NCI-H226 (cell line): ENCODE measurements at regions not wholly inside any gene's neighbourhood (a gene's known extent, or its start where the extent isn't known, plus 50 kb on each side); places are given as distances from the start of the nearest gene placed in this dataset.
A peak's percentile ranks its signal among the peaks of the same experiment; 100 is the strongest.
"Not testable (repeated sequence)": the region's sequence is repeated elsewhere in the genome, so short reads cannot be mapped to it uniquely, and the experiment has no call there.

Experiments
- DNase-seq: peaks from one replicate; pipeline ENCODE4 v3.0.0-alpha.2; 2015

DNA sequence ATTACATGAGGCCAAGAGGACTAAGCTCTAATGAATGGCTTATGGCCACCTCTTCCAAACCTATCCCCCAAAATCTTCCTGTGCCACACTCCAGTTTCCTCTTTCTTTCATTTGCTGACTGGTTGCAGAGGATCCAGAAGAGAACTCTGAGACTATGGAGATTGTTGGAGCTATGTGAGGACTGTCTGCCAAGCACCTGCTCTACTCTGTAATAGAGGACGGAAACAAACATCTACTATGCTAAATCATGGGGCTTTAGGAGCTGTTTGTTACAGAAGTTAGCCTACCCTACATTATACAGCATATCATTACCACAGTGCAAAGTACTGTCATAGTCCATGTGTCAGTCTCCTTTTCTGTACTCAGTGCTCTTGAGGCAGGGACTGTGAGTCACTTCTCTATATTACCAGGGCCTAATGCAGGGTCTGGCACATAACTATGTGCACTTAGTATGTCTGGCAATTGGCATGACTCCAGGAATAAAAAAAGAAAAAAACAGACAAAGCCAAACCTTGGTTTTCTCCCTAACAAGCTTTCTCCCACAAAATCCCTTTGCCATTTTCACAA lies 95.1 kb downstream of the RPAP3 start:
- no peak for DNase-seq

DNA sequence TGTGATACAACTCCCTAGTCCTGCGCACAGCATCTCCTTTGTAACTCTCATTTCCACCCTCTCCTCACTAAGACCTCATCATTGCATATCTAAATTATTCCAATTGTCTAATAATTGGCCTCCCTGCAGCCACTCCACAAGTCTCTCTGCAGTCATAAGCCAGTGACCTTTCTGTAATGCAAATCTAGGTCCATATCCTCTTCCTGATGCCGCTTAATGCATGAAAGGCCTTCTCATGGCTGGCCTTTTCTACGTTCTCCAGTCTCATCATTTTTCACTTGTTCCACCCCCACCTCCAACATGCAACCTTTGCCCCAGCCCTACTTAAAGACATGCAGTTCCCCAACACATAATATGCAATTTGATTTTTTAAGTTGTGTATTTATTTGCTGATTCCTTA lies 96.0 kb downstream of the RPAP3 start:
- no peak for DNase-seq

DNA sequence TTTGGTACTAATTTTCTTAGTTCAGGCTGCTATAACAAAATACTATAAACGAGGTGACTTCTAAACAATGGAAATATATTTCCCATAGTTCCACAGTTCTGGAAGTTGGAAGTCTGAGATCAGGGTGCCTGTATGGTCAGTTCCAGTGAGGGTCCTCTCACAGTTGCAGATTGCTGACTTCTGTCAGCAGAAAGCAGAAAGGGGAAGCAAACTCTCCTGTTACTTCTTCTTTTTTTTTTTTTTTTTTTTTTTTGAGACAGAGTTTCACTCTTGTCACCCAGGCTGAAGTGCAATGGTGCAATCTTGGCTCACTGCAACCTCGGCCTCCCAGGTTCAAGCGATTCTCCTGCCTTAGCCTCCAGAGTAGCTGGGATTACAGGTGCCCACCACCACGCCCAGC lies 97.2 kb downstream of the RPAP3 start:
- DNase-seq = not testable (repeated sequence)

DNA sequence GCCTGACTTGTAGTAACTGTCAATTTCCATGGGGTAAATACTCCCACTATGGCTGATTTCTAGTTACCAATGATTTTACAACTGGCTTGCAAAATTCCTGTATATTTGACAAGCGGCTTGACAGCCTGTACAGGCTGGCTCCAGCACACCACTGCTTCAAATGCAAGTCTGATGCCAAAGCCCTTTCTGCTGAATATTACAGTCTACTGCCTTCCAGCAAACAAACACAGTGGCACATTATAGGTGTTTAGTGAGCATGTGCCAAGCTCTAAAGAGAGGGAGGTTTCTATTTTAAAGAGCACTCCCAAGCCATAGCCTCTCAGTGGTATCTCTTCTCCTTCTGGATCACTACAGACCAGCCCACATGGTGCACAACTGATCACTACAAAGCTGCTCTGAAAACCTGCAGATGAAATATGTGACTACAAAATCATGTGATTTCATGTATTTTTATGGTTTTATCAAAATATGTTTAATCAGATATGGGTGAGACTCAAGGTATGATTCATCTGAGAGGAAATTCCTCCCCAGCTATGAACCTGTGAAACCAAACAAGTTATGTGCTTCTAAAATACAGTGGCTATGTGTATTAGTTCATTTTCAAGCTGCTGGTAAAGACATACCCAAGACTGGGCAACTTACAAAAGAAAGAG lies 101.5 kb downstream of the RPAP3 start:
- DNase-seq = peak; percentile 71

DNA sequence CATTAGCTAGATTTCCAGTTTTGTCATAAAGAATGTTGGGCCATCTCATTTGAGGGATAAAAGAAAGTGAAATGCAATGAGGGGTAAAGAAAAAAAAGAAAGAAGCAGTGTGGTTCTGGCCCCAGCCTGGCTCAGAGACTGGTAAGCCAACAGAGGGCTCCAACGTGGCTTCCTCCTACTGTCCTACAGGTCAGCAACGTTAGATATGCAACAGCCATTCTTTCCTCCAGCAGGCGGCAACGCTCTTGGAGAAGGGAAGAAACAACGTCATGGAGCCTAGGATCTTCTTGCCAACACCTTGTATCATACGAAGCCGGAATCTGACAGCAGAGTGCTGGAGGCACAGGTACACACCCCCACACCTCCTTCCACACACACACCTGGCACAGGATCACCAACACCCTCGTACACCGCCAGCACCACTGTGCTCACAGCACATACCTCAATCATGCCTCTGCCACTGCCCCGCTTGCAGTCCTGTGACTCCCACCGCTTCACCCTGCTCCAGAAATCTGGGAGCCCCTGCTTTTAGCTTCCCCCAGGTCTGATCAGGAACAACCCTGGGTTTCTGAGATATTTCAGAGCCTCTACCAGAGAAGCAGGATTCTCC lies 102.8 kb downstream of the RPAP3 start:
- no peak for DNase-seq

DNA sequence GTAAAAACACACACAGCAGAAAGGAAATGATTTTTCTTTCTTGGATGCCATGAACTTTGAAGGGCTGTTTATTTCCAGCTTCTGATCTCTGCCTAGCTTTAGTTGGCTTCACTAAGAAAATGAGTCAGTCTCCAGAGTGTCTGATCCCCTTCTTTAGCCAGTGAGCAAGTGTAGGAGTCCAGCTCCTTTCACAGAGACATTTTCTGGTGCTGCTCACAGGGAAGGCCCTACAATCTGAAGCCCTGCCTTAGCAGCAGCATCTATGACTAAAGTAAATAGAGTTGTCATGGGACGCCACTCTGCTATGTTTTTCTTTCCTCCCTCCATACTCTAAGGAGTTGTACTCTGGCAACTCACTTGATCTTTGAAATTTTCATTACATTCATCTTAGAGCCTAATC lies 103.5 kb downstream of the RPAP3 start:
- DNase-seq = peak; percentile 76

DNA sequence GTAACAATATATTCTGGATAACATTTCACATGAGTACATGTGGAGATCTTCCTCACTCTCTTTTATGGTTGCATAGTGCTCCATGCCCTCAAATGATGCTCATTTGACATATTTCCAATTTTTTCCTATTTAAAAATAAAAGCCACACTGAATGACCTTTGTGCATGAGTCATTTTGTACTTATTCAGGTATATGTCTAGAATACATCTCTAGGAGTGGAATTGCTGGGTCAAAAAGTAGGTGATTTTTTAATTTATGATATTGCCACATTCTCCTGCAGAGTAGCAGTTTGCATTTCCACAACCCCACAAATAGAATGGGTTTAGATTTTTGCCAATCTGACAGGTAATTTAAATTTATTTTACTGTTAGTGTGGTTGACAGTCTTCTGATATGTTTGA lies 104.8 kb downstream of the RPAP3 start:
- no peak for DNase-seq

DNA sequence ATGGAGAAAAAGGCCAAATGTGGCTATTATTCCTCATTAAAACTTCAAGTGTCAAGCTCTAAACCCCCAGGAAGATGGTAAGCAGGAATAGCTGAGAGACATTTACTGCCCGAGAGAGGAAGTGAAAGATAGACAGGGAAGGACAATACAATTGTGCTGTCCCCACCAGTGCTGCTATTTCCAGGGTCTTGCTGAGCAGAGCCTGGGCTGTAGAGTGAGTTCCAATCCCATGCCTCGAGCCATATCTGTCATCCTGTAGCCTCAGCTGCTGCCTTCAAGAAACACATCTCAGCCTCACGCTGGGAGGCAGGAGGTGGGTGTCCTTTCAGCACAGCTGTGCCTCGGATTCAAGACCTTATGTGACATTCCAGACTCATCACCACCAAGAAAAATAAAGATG lies 114.0 kb downstream of the RPAP3 start:
- no peak for DNase-seq

DNA sequence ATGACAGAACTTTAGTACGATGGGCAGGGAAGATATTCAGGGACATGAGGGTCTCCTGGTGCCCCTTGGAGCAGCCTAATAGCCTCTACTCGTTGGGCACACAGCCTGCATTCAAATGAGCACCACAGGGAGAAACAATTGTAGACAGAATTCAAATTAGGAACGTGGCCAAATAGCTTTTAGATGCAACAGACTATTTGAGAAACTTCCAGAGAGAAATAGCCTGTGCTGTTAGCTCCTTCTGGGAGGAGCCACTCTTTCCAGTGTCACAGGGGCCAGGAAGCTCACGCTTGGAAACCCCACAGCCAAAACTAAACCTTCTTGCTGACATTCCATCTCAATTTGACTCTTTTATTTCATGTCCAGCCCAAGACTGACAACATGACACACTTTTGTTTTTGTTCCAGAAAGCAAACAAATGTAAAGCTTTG lies 114.5 kb downstream of the RPAP3 start:
- no peak for DNase-seq

DNA sequence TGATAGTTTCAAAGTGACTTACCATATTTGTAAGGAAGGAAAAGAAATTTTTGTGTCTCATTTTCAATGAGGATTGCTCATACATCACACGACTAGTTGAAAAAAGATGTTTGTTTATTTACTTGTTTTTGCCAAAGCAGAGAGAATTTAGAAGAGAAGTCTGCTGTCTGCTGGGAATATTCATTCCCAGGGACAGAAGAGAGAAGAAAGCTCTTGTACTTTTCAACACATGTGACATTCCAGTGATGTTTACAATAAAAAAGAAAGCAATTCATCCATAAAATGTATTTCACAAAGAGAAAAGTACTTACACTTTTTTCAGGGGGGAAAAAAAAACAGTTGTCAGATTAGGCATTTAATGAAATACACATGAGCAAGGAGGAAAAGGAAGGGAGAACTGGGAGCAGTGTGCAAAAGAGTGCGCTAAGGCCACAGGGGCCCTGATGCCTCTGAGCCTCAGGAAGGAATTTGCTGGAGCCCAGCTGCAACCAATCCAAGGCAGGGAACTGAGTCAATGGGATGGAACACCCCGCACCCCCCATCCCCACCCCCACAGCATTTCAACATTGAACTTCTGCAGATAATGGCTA lies 115.0 kb downstream of the RPAP3 start:
- no peak for DNase-seq

DNA sequence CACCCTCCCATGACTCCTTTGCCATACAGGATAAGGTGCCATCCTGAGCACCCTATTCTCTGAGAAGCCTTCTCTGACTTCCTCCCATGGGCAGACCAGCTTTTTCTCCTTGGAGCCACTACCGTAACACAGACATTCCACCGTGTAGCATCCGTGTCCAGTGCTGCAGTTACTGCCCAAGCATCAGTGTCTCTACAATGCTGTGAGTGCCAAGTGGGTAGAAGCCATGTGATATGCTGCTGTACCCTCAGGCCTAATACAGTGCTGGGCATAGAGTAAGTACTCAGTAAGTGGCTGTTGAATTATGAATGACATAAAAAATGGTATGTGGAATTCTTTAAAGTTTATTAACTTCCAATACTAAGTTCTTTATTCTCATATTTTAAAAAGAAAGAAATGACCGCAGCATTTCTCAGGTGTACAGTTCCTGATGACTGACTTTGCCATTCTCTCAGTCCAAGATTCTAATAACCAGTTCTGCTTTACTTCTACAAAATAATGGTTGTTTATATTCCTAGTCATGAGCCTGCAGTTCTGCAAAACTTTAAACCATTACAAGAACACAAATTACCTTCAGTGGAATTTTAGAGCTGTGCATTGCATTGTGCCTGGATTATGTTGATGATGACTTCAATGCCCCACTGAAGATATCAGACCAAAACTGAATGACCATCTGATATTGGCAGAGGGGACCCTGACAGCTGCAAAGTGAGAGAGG lies 118.7 kb downstream of the RPAP3 start:
- no peak for DNase-seq

DNA sequence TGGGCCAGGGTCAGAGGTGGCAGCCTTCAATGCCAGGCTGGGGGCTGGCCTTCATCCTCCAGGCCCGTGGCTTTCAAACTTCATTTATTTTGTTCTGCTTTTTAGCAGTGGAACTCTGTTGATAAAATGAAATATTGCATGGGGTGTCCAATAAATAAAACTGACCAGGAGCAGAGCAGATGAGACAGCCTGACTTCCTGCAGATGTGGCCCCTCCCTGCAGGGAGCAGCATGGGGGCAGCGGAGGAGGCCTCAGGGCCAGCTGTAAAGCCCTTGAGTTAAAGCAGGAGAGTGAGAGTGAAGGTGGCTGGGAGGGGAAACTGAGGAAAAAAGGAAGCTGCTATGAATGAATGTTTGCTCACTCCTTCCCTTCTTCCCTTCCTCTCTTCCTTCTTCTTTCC lies 120.3 kb downstream of the RPAP3 start:
- no peak for DNase-seq

DNA sequence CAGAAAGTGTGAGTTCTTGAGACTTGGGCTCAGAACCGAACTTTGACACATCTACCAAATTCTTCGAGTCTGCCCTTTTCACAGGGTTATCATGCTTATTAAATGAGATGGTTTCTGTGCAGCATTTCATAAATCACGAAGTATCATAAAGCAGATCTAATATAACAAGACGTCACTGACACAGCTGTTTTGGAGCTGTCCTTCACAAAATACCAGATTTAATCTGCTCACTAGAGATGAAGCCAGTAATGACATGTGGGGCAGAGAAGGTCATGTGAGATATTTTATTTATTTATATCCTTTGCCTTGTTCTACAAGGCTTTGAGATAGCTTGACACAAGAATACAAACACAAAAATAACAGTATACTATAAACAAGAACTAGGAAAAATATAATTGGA lies 127.0 kb downstream of the RPAP3 start:
- DNase-seq = no peak

DNA sequence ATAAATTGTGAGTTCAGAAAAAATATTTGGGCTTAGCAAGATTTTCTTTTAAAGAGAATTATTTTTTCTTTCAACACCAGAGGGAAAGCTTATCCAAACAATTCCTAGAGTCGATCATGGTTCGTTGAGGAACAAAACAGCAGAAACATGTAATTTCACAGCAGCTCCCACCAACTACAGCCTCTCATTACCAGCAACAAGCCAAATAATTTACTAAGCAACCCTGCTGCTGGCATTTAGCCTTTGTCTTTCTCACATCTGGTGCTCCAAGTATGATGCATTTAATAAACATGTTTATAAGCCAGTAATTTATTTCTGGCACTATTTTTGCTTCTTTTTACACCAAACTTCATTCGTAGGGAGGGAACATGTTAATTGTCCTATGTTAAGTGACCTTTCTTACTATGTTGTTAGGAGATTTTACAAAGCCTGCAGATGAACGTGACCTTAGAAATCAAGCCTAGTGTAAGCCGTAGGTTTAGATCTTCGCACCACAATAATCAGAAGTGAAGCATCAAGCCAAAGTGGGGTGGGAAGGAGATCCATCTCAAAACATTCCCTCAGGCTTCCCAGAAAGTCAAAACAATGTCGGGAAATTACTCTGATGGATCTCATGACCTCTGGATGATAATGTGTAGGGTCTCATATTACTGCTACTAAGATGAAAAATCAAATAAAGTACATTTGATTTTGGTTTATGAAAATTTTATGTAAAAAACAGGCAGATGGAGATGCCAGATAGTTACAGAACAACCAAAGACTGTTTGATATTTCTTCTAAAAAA lies 128.4 kb downstream of the RPAP3 start:
- no peak for DNase-seq

DNA sequence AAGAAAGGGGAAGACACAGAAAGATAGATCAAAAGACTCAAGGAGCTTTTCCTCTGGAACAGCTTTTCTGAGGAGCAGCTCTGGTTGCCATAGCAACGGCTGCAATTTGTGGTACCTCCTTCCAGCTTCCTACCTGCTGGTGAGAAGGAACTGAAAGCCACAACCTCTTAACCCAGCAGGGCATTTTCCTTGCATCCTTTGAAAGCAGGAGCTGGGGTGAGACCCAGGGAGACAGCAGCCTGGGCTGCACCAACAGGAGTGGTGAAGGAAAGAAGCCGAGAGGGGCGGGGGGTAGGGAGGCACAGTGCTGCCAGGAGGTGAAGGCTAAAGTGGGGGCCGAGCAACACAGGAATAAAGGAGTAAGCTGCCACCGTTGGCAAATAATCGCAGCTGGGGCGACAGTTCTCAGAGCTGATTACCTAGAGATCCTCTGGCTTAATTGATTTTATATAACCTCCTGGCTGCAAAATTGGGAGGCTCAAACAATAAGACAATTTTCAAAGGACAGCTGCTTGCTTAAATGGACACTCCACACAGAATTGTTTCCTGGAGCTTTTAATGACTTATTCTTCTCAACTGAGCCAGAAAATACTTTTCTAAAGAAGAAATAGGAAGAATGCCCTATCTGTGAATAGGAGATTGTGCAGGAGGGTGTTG lies 129.4 kb downstream of the RPAP3 start:
- DNase-seq = no peak

DNA sequence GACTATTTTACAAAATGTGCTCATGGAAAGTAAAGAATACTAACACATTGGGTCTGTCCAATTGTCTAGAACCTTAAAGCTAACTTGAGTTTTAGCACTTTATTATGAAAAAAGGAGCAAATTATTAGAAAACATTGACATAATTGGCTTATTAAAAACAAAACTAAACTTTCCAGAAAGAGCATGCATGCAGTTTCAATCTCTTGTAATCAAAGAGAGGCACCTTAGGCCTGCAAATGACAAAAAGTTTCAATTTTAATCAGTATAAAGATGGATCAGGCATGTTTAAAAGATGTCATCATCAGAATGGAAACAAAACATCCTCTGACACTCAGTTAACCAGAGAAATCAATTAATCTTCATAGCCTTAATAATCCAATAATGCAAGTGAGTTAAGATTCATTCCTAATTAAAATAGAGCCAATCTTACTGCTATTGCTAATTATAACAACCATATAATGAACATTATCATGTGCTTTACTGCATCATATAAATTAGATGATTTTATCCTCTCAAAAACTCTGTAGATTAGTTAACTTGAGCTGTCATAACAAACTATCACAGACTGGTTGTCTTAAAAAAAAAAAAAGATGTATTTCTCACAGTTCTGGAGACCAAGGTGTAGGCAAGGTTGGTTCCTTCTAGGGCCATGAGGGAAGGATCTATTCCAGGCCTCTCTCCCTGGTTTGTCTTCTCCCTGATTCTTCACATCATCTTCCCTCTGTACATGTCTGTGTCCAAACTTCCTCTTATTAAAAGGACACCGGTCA lies 131.4 kb downstream of the RPAP3 start:
- DNase-seq = no peak

DNA sequence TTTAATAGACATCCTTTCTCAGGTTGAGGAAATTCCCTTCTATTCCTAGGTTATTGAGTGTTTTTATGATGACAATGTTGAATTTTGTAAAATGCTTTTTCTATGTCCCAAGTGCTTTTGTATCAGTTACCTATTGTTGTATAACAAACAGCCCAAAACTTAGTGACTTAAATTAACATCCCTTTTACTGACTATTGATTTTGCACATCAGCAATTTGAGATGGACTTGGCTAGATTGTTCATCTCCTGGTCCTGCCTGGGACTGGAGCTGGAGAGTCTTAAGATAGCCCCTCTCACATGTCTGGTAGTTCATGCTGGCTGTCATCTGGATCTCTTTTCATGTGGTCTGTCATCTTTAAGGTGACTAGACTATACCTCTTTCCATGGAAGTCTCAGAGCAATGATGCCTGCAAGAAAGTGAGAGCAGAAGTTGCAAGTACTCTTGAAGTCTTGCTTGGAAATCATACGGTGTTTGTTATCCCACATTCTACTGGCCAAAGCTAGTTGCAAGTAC lies 132.6 kb downstream of the RPAP3 start:
- no peak for DNase-seq

DNA sequence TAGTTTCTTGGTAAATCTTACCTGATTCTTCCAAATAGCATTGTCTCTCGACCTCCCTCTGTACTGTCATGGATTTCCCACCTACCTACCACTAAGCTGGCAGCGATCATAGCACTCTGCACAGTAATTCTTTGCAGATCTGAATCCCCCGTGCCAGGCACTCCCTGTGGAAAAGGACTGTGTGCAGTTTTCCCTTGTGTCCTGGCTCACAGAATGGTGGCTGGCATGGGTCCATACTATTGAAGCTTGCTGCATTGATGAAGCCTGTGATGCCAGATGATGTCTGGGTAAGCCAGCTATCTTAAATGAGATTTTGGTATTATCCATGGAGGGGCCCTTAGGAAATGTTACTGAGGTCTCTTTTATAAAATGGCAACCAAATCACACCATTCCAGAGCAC lies 135.7 kb downstream of the RPAP3 start:
- no peak for DNase-seq

DNA sequence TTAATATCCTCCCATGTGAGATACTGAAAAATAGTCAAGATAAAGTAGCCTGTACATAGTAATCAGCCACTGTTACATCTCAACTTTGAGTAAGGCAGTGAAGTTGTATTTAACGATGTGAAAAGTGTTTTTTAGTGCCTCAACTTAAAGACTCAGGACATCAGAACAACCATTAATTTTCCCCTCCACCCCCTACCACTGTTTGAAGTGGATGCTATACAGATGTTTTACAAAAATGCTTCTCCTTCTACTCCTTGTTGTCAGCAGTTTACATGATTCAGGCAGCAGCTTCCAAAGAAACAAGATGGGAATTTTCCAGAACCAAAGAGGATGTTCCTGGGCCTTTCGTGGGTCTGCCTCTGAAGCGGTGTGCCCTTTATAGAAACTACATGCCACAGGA lies 143.6 kb downstream of the RPAP3 start:
- DNase-seq = no peak

DNA sequence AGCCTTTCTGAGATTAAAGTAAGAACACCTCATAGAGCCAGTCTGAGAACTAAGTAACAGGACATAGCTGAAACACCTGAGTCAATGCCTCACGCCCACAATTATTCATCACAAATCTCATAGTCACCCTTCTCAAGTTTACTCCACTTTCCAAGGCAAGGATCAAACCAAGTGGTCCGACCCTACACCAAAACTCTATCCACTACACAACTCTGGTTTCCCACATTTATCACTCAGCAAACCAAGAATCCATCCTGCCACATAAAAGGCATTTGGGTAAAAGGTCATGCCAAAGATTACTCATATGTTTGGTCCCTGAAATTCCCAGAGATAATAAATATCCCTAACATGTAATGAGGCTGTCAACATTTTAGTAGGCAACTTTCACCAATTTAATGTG lies 144.1 kb downstream of the RPAP3 start:
- peak; percentile 51 for DNase-seq

DNA sequence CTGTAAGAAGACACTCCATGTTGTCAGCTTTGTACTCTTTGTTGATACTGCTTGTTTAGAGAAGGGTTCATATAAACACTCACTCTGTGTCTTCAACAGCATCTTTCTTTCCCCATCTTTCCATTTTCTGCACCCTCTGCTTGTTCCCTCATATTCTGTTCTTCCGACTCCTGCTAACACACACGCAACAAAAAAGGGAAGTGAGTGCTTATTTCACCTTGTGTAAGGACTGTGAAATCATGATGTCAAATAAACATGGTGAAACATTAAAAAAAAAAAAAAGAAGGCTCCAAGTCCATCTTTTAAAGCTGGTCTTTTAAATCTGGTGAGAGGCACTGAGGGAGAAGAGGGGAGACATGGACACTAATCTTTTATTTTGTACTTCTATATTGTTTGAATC lies 145.4 kb downstream of the RPAP3 start:
- DNase-seq = no peak
